ENCODE measurements at regions not wholly inside any gene's neighbourhood (a gene's known extent, or its start where the extent isn't known, plus 50 kb on each side); places are given as distances from the start of the nearest gene placed in this dataset.

- Mint-ChIP-seq H3K27me3 (ENCODE audit: low read depth) (peaks cover 2% of the 10 kb centered on the region), H3K36me3 (ENCODE audit: insufficient read depth) (no peaks in the 10 kb centered on the region), H3K4me3 (no peak overlapping the region), H3K4me1 (ENCODE audit: low read depth) (peaks cover 5% of the 10 kb centered on the region), H3K9me3 (peaks cover under 1% of the 10 kb centered on the region)
- ATAC-seq (no peak), DNase-seq (no peak)
Measured at GRCh38 chr2:175233135-175233719, 51.7 kb upstream of the ATP5MC3 start.

Data from activated T-cell treated with anti-CD3 and anti-CD28 coated beads, Interleukin-2, amount 50 U/mL, for 4 hours (primary cell).